Astrocyte of the spinal cord (primary cell): ENCODE measurements at regions not wholly inside any gene's neighbourhood (a gene's known extent, or its start where the extent isn't known, plus 50 kb on each side); places are given as distances from the start of the nearest gene placed in this dataset.

Experiments
- DNase-seq: peaks from one replicate; pipeline ENCODE4 v3.0.0; 2011; ENCODE audit warnings: low read depth, low spot score
- H3K4me3 ChIP-seq: 2 replicates; pipeline ENCODE4 v1.5.1; 2011; ENCODE audit warnings: low read depth, mild to moderate bottlenecking, low read length, moderate library complexity
- in situ Hi-C: cut with HindIII; loops from 2 replicates; pipeline ENCODE4 v1.10.0; 2017; ENCODE audit warnings: low sequenced_read_pairs
- TF ChIP-seq, protein P1 (sequence below): IDR thresholded peaks from 2 replicates; pipeline ENCODE4 v1.5.1; 2012; ENCODE audit warnings: low read depth, mild to moderate bottlenecking, low read length, inconsistent platforms

DNA sequence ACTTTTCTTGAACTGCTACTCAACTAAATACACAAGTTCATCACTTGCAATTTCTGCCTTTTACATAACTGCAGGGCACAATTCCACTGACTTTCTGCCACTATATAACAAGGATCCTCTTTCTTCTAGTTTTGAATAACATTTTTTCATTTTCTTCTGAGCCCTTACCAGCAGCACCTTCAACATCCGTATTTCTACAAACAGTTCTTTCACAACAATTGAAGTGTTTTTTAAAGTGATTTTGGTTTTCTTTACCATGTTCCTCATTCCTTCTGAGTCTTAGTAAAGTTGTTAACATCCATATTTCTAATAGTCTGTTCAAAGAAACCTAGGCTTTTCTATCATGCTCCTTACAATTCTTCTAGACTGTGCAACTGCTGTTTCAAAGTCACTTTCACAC is 127.2 kb upstream of the PITX1 start:
- H3K4me3 ChIP-seq: no peak overlapping the region
- in situ Hi-C loops: no loop called here
- DNase-seq: no peak
- TF ChIP-seq, protein P1, sequence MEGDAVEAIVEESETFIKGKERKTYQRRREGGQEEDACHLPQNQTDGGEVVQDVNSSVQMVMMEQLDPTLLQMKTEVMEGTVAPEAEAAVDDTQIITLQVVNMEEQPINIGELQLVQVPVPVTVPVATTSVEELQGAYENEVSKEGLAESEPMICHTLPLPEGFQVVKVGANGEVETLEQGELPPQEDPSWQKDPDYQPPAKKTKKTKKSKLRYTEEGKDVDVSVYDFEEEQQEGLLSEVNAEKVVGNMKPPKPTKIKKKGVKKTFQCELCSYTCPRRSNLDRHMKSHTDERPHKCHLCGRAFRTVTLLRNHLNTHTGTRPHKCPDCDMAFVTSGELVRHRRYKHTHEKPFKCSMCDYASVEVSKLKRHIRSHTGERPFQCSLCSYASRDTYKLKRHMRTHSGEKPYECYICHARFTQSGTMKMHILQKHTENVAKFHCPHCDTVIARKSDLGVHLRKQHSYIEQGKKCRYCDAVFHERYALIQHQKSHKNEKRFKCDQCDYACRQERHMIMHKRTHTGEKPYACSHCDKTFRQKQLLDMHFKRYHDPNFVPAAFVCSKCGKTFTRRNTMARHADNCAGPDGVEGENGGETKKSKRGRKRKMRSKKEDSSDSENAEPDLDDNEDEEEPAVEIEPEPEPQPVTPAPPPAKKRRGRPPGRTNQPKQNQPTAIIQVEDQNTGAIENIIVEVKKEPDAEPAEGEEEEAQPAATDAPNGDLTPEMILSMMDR: no peak

DNA sequence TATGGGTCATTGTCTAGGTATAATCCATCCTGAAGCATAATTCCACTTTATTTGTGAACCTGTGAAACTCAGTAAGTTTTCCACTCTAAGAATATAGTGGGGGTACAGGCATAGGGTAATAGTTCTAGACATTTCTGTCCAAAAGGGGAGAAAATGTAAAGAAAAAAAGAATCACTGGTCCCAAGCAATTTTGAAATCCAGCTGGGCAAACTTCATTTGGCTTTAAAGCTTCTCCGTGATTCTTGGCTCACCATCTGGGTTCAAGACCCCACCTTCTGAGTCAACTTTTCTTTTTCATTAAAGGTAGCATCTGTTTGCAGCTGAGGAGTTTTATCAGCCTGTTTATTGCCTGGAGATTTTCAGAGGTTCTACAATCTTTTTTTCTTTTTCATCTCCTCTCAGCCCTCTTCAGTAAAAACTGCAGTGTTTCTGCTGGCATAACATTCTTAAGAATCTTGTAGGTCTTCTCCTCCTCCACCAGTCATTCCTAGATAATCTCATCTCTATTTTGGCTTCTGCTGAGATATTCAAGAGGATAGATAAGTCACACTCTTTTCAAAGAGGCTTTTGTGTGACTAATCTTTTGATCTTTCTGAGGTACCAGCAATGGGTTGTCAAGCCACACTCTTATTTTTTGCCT is 126.1 kb upstream of the PITX1 start:
- in situ Hi-C loops: no loop called here
- DNase-seq: no peak
- no peak overlapping the region for H3K4me3 ChIP-seq
- TF ChIP-seq, protein P1: no peak

DNA sequence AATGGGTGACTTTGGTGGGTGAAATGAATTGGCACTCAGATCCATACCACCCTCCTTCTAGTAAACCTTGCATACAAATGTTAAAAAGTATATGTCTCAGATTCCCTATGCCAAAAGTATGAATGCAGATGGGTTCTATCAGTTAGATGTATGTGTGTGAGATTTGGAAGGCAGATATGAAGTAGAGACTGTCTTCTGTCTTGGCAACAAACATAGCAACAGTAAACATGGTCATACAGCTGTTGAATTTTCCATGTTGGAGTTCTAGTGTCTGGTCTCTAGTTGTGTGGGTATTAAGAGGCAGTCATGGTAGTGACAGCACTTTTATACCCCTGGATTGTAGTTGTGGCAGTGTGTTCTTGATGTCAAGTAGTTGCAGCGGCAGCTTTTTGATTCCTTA is 125.6 kb upstream of the PITX1 start:
- in situ Hi-C loops: no loop called here
- H3K4me3 ChIP-seq: no peak overlapping the region
- TF ChIP-seq, protein P1: no peak
- no peak for DNase-seq

DNA sequence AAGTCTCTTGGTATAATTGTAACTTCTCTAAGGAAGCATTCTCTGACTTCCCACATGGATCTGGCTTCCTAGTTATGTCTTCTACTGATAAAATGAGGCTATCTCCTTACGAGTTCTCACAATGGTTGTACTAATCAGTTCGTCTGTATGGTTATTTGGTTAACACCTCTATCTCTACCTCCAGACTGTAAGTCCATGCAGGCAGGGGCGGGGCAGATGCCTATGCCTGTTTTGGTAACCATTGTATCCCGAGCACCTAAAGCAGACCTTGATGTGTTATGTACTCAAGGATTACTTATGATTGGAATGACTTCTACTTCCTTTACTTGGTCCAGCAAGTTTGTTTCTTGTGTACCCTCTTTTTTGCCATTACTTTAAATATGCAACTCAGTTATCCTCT is 125.0 kb upstream of the PITX1 start:
- H3K4me3 ChIP-seq: no peak overlapping the region
- DNase-seq: no peak
- in situ Hi-C loops: no loop called here
- TF ChIP-seq, protein P1: no peak

DNA sequence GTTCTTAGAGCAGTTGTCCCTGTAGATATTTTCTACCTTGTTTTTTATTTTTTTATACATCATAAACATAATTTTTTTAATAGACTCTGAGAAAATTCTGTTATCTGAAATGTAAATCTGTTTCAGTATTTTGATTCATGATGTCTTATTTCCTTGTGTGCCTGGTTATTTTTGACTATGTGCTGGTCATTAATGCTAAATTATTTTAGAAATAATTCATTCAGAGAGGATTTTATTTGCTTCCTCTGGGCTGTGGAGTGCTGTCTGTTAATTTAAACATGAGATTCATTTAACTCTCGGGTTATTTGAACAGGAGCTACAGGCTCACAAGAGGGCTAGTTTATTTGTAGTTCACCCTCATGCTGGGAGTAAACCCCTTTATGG is 124.3 kb upstream of the PITX1 start:
- no peak overlapping the region for H3K4me3 ChIP-seq
- TF ChIP-seq, protein P1: no peak
- no peak for DNase-seq
- in situ Hi-C loops: no loop called here

DNA sequence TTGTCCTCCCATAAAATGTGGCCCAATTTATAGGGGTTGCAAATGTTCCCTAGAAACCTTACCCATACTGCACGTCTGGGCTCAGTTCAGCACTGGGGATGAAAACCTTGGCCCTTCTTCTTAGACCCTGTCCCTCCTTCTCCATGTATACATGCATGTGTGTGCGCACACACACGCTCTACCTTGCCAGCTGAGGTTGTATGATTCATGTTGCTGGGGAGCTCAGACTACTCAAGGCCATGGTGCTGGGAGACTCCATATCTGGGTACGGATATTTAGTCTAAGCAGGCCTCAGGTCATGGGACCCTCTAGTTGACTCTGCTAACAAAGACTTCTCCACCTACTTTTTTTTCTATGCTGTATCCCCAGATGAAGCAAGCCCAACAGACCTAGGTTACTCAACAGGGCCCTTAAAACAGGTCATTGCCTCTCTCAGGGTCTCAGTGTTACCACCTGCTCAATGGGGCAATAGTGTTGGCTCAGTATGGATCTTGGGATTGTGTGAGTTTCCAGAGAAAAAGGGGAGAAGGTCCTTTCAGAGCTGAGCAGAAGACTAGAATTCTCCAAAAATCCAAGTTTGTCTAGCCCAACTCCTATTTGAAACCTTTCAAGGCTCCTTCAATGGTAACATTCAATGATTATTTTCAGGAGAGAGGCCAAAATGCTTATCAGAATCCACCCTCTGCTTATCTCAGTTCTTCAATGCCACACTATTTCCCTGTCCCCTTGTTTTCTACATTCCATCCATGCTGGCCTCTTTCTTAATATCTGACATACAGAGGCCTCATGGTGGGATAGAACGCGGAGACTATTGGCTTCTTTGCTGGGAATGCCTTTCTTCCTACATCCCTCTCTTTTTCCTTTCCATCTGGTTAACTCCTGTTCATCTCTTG is 123.6 kb upstream of the PITX1 start:
- H3K4me3 ChIP-seq: no peak overlapping the region
- no peak for DNase-seq
- TF ChIP-seq, protein P1: no peak
- in situ Hi-C loops: no loop called here
